SK-N-SH treated with all-trans-retinoic acid at 6 μM for 48 hours (cell line): ENCODE measurements at regions not wholly inside any gene's neighbourhood (a gene's known extent, or its start where the extent isn't known, plus 50 kb on each side); places are given as distances from the start of the nearest gene placed in this dataset.
"Not testable (repeated sequence)": the region's sequence is repeated elsewhere in the genome, so short reads cannot be mapped to it uniquely, and the experiment has no call there.

Source experiments
- GLIS3 ChIP-seq: fragments of 250-450 bp; sonication (Bioruptor Pico); IDR thresholded peaks from 2 replicates; pipeline ENCODE4 v1.5.0; 2020; ENCODE audit warnings: mild to moderate bottlenecking, moderate library complexity
- OSR1 ChIP-seq: fragments of 250-450 bp; sonication (Bioruptor Pico); IDR thresholded peaks from 2 replicates; pipeline ENCODE4 v1.8.0; 2022; ENCODE audit warnings: moderate library complexity, mild to moderate bottlenecking, inconsistent platforms
- TOX ChIP-seq: fragments of 250-450 bp; sonication (Bioruptor Pico); IDR thresholded peaks from 2 replicates; pipeline ENCODE4 v1.8.0; 2021; ENCODE audit warnings: mild to moderate bottlenecking, moderate library complexity, borderline replicate concordance
- ZFP3 ChIP-seq: fragments of 250-450 bp; sonication (Bioruptor Pico); IDR thresholded peaks from 2 replicates; pipeline ENCODE4 v1.5.0; 2020; ENCODE audit warnings: mild to moderate bottlenecking, moderate library complexity

GRCh38 chr12:30544704-30545103, 151.0 kb downstream of the IPO8 start:
- not testable (repeated sequence) for TF ChIP-seq GLIS3; ZFP3 (CRISPR knock-in tag); OSR1 (CRISPR knock-in tag); TOX (CRISPR knock-in tag)
